Aorta (tissue), 5 donors: ENCODE measurements at regions not wholly inside any gene's neighbourhood (a gene's known extent, or its start where the extent isn't known, plus 50 kb on each side); places are given as distances from the start of the nearest gene placed in this dataset.
"Not testable (repeated sequence)": the region's sequence is repeated elsewhere in the genome, so short reads cannot be mapped to it uniquely, and the experiment has no call there.

Experiments used
- ATAC-seq: fragments of 200-7000 bp; cut with Tn5 transposase; one replicate; pipeline ENCODE4 v1.9.1; 2022; ENCODE audit warnings: moderate library complexity; ENCODE audit not compliant: low FRiP score
- DNase-seq, 2 donors: peaks; one replicate each; pipeline ENCODE4 v3.0.0-alpha.2; 2020
- H3K27ac ChIP-seq, 2 donors: one replicate each; pipeline ENCODE4 v1.5.1; 2013; ENCODE audit warnings: low read length in 2 of 2, mild to moderate bottlenecking in 2 of 2, moderate library complexity in 2 of 2, control low read depth in 1 of 2, inconsistent platforms in 1 of 2, low read depth in 1 of 2
- H3K27me3 ChIP-seq, 2 donors: one replicate each; pipeline ENCODE4 v1.6.1; 2013; ENCODE audit warnings: control low read depth in 1 of 2, low read length in 1 of 2, mild to moderate bottlenecking in 1 of 2, moderate library complexity in 1 of 2; ENCODE audit not compliant: insufficient read depth in 2 of 2, control insufficient read depth in 1 of 2
- H3K36me3 ChIP-seq, 2 donors: one replicate each; pipeline ENCODE4 v1.6.1; 2013; ENCODE audit warnings: control low read depth in 1 of 2, low read length in 1 of 2, mild to moderate bottlenecking in 1 of 2; ENCODE audit not compliant: insufficient read depth in 2 of 2, control insufficient read depth in 1 of 2
- H3K4me1 ChIP-seq, 2 donors: one replicate each; pipeline ENCODE4 v1.6.1; 2013; ENCODE audit warnings: low read length in 2 of 2, control low read depth in 1 of 2, mild to moderate bottlenecking in 1 of 2, moderate library complexity in 1 of 2; ENCODE audit not compliant: insufficient read depth in 2 of 2, control insufficient read depth in 1 of 2
- H3K4me3 ChIP-seq, 2 donors: one replicate each; pipeline ENCODE4 v1.5.1; 2013; ENCODE audit warnings: low read length in 2 of 2, control low read depth in 1 of 2, mild to moderate bottlenecking in 1 of 2
- H3K9me3 ChIP-seq: one replicate; pipeline ENCODE4 v1.6.1; 2013; ENCODE audit warnings: mild to moderate bottlenecking, low read length; ENCODE audit not compliant: control insufficient read depth
- WGBS, 2 donors: extraction: QIAGEN DNeasy Blood & Tissue Kit; methylation state at CpG; one replicate each; pipeline ENCODE4 v1.1.7; 2013; 5-methylcytosine and 5-hydroxymethylcytosine counted together
- intact Hi-C, 2 donors: fragments of 100-400 bp; cut with DNase I; formaldehyde crosslinking; loops; one replicate each; pipeline versions ENCODE4 v1.14.2 to v1.15.0; 2022
- donor health status: healthy with polysubstance abuse.
- donor health status: Bipolar disorder and iron deficiency.
- donor health status: DM: no; HTN: no; CAD: no.
- donor health status: DM: no; HTN: no; CAD: no.
- donor health status: DM: yes; HTN: yes; CAD: no.

DNA sequence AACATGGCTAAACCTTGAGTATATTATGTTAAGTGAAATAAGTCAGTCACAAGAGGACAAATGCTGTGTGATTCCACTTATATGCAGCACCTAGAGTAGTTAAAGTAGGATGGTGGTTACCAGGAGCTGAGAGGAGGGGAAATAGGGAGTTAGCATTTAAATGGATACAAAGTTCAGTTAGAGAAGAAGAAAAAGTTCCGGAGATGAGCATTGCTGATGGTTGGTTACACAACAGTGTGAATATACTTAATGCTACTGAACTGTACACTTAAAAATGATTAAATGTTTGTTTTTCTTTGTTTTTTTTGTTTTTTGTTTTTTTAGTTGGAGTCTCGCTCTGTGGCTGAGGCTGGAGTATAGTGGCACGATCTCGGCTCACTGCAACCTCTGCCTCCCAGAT, 67.7 kb upstream of the OSTN start:
- intact Hi-C loops = no loop called here
- no peak for DNase-seq
- WGBS, 2 donors = 95 to 96% methylated on average over 4 of the region's 4 CpGs

GRCh38 chr3:191124891-191125290, 74.2 kb upstream of the OSTN start:
- H3K4me1 ChIP-seq, H3K9me3 ChIP-seq, H3K4me3 ChIP-seq, intact Hi-C loops, ATAC-seq, H3K27me3 ChIP-seq, H3K27ac ChIP-seq, H3K36me3 ChIP-seq: not testable (repeated sequence)
- DNase-seq = peak in 1 of 2 donors; percentile 53
- WGBS, 2 donors = 92 to 96% methylated on average over 21 to 27 of the region's 30 CpGs

More for the DNA sequence above, 67.7 kb upstream of the OSTN start:
- Histone ChIP-seq H3K9me3 (no peaks in the 10 kb centered on the region), H3K27ac (no peak overlapping the region), H3K4me3 (no peak overlapping the region), H3K27me3 (no peaks in the 10 kb centered on the region), H3K4me1 (no peaks in the 10 kb centered on the region), H3K36me3 (no peaks in the 10 kb centered on the region)
- ATAC-seq = no peak

DNA sequence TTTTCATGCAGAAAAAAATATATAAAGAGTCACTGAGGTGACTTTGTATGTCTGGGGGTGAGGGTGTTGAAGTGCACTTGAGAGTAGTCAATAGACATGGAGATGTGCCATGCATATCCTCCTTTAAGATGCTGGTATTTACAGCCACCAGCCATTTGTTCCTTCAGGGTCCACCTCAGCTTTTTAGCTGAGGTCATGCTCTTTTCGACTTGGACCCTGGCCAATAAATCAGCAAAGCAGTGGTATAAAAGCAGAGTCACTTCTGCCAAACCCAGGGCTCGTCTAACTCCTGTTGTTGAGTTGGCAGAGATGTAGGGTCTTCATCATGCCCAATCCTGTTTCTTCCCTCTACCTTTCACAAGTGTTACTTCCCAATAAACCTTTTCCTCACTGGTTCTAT, 75.1 kb upstream of the OSTN start:
- 20 to 25% methylated on average over 2 of the region's 2 CpGs for WGBS, 2 donors
- peaks cover 0 to 2% of the 10 kb centered on the region in 2 donors for H3K4me1 ChIP-seq
- DNase-seq (no peak), ATAC-seq (no peak)
- H3K4me3 ChIP-seq = no peak overlapping the region
- H3K27me3 ChIP-seq = no peaks in the 10 kb centered on the region
- H3K36me3 ChIP-seq = no peaks in the 10 kb centered on the region
- H3K9me3 ChIP-seq = no peaks in the 10 kb centered on the region
- intact Hi-C loops = no loop called here
- no peak overlapping the region for H3K27ac ChIP-seq

DNA sequence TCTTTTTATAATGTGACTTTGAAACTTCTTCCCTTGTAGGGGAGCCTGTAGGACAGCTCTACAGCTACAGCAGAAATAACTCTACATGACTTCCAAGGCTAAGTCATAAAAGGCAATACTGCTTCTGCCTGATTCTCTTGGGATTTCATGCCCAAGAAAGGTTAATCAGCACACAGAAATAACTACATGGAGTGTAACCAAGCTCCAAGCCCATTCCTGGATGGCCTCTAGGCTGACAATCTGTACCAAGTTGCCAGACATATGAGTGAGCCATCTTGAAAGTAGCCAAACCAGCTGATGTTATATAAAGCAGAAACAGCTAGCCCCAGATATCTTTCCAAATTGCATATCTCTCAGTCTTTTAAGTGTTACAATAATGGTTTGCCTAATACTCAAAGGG, 75.8 kb upstream of the OSTN start:
- no peak for ATAC-seq
- Histone ChIP-seq H3K27me3 (no peaks in the 10 kb centered on the region), H3K27ac (no peak overlapping the region), H3K4me3 (no peak overlapping the region), H3K9me3 (no peaks in the 10 kb centered on the region), H3K36me3 (no peaks in the 10 kb centered on the region), H3K4me1 (peaks cover 0 to 2% of the 10 kb centered on the region in 2 donors)
- DNase-seq = no peak
- intact Hi-C loops = no loop called here

- Histone ChIP-seq H3K9me3 (no peaks in the 10 kb centered on the region), H3K4me3 (no peak overlapping the region), H3K27me3 (no peaks in the 10 kb centered on the region), H3K4me1 (peaks cover 0 to 2% of the 10 kb centered on the region in 2 donors), H3K27ac (no peak overlapping the region), H3K36me3 (no peaks in the 10 kb centered on the region)
- DNase-seq (no peak), ATAC-seq (no peak)
- WGBS, 2 donors = 44 to 47% methylated on average over 2 of the region's 2 CpGs
- intact Hi-C loops = no loop called here
Measured at GRCh38 chr3:191120447-191121298, 78.4 kb upstream of the OSTN start.

DNA sequence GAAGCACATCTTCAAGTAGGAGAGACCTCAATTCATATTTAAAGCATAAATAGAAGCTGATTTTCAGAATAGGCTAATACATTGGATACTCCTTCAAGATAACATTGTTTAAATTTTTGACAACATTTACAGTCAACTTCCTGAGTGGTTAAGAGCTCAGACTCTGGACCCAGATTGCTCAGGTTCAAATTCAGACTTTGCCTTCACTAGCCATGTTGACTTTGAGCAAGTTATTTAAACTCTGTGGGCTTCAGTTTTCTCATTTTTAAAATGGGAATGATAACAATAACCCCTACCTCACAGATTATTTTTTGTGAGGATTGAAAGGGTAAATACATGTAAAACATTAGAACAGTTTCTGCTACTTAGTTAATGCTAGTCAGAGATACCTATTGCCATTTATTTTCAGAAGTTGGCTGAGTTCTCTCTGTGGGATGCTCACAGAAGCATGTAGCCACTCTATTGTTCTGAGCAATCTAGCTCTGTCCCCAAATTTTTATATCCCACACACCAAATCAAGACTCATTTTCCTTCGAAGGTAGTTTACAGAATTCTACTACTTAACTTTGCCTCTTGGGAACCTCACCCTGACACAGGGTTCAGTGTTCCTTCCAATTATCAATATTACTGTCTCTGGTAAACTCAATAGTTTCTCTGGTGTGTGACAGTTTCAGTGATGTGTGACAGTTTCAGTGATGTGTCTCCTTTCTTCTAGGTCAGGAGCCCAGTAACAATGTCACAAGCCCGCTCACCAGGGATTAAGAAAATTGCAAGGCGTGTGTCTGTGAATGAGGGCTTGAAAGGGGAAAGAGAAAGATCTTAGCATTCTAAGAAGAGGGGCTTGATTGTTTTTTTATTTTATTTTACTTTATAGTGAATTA, 79.4 kb upstream of the OSTN start:
- H3K4me3 ChIP-seq = no peak overlapping the region
- H3K27ac ChIP-seq = no peak overlapping the region
- intact Hi-C loops = no loop called here
- H3K36me3 ChIP-seq = no peaks in the 10 kb centered on the region
- ATAC-seq (no peak), DNase-seq (no peak)
- H3K27me3 ChIP-seq = no peaks in the 10 kb centered on the region
- no peaks in the 10 kb centered on the region for H3K9me3 ChIP-seq
- 86 to 87% methylated on average over 3 of the region's 3 CpGs for WGBS, 2 donors
- peaks cover 0 to 2% of the 10 kb centered on the region in 2 donors for H3K4me1 ChIP-seq

GRCh38 chr3:191111722-191112121, 87.3 kb upstream of the OSTN start:
- intact Hi-C loops = no loop called here
- DNase-seq (no peak), ATAC-seq (no peak)
- WGBS, 2 donors = 56 to 88% methylated on average over 3 of the region's 3 CpGs
- H3K4me3 ChIP-seq = no peak overlapping the region
- H3K4me1 ChIP-seq = no peaks in the 10 kb centered on the region
- no peak overlapping the region for H3K27ac ChIP-seq
- H3K27me3 ChIP-seq = no peaks in the 10 kb centered on the region
- no peaks in the 10 kb centered on the region for H3K9me3 ChIP-seq
- no peaks in the 10 kb centered on the region for H3K36me3 ChIP-seq

DNA sequence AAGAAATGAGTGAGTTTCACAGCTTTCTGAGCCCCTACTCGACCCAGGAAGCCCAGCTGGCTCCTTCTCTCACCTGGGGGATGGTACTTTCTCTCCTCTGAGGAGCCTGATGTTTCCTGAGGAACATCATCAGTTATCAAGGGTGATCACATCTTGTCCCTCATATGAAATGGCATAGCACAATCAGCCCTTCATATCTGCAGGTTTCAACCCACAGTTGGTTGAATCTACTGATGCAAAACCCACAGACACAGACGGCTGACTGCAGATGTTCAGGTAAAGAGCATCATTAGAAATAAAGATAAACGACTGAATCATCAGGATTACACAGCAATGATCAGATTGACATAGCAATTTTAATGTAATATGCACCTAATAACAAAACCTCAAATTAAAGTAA, 93.6 kb upstream of the OSTN start:
- Histone ChIP-seq H3K4me3 (no peak overlapping the region), H3K4me1 (no peaks in the 10 kb centered on the region), H3K27ac (no peak overlapping the region), H3K36me3 (no peaks in the 10 kb centered on the region), H3K27me3 (no peaks in the 10 kb centered on the region), H3K9me3 (no peaks in the 10 kb centered on the region)
- 57 to 68% methylated on average over 3 of the region's 3 CpGs for WGBS, 2 donors
- DNase-seq = no peak
- intact Hi-C loops = no loop called here
- no peak for ATAC-seq
